ENCODE measurements at regions not wholly inside any gene's neighbourhood (a gene's known extent, or its start where the extent isn't known, plus 50 kb on each side); places are given as distances from the start of the nearest gene placed in this dataset.

DNA sequence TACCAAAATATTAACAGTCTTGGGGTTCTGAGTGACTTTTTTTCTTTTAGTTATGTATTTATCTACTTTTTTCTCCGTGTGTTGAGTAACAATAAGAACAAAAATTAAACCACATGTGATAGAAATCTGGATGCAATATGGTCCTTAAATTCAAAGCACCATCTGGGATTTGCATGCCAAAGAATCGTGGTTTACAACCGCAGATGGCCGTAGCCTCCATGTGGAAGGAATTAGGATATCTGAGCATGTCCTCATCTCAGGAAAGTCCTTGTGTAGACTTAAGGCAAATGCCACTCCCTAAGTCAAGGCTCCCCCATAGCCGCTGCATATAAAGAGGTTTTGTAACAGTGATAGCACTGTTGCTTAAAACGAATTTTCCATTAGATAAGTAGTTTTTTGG lies 304.0 kb downstream of the ZEB1 start:
- H3K27me3 ChIP-seq (ENCODE audit: control insufficient read depth, insufficient read depth, low read length), result no peaks in the 10 kb centered on the region
- no peaks in the 10 kb centered on the region for H3K36me3 ChIP-seq (replicated peaks; ENCODE audit: control insufficient read depth, insufficient read depth, low read length)
- no peak overlapping the region for H3K4me3 ChIP-seq (ENCODE audit: insufficient read depth, low read depth, low read length)
- DNase-seq, result no peak

DNA sequence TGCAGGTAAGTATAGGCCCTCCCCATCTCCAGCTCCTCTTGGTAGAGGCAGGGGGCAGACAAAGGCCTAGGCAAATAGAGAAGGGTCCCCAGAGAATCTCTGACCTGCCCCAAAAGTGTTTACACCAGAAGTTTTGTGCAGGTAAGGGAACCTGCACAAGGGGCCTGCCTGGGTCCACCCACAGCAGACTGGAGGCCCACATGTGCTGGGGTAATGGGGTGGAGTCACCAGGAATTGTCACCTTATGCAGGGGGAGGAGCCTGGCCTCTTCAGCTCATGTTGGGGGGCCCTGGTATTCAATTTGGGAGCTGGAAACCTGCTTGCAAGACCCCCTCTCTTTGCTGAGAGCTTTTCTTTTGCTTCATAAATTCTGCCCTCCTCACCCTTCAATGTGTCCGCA lies 302.7 kb downstream of the ZEB1 start:
- H3K4me3 ChIP-seq (ENCODE audit: insufficient read depth, low read depth, low read length), result no peak overlapping the region
- H3K36me3 ChIP-seq (replicated peaks; ENCODE audit: control insufficient read depth, insufficient read depth, low read length), result no peaks in the 10 kb centered on the region
- no peak for DNase-seq
- H3K27me3 ChIP-seq (ENCODE audit: control insufficient read depth, insufficient read depth, low read length), result no peaks in the 10 kb centered on the region

DNA sequence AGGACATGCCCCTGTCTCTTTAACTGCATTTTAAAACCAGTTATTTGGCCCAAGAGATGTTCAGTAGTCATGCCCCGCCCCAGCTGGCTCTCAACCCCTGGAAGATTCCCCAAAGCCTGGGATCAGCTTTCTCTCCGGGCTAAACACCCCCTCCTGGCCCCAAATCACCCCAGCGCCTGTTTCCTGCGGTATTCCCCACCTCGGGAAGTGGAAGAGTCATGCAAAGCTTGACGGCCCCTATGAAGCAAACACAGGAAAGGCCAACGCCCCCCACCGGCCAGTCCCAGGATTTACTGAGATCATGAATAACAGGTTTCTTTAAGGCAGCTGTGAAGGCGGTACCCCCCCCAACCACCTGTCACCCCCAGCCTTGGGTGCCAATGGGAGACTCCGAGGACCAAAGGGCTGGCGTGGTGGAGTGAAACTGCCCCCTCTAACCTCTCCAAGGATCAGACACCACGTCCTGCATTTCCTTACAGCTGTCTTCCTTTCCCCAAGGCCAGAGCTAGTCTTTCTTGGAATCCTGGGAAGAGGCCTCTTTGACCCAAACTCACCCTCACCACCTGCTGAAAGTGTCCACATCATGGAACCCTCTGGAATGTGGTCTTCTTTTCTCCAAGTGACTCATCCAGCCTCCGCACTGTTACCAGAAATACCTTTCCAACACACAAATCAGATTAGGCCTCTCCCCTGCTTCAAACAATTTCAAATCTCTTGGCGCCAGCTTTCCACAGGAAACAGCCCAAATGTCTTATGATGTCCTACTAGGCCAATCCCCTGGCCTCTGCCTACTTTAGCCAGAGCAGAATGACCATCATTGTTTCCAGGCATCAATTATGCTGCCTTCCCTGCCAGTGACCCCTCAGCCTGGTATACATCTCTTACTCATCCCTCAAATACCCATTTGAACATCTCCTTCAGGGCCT lies 301.5 kb downstream of the ZEB1 start:
- DNase-seq, result peak; percentile 88
- H3K27me3 ChIP-seq (ENCODE audit: control insufficient read depth, insufficient read depth, low read length), result no peaks in the 10 kb centered on the region
- H3K36me3 ChIP-seq (replicated peaks; ENCODE audit: control insufficient read depth, insufficient read depth, low read length), result no peaks in the 10 kb centered on the region
- no peak overlapping the region for H3K4me3 ChIP-seq (ENCODE audit: insufficient read depth, low read depth, low read length)

DNA sequence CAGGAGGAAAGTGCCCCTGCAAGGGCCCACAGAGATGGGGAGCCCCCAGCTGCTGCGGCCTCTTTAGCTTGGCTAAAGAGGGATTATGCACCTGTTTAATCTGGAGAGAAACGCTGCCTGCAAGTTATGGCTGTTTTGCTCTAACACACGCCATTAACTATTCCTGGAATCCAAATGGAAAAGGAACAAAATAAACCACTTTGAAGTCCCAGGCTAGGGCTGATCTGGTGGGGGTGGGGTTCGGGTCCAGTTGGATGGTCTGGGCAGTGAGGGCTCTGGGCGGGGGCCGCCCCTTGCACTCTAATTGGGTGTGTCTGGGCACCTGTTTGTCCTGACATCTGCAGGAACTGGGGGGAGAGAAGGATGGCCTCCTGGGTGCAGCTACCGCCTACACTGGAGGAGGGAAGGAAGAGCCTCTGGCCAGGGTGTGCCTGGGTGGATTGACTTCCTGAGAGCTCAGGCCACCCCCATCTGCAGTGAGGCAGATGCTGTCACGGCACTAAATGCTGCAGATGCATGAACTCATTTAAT lies 300.6 kb downstream of the ZEB1 start:
- peak; percentile 33 for DNase-seq
- Histone ChIP-seq H3K27me3 (ENCODE audit: control insufficient read depth, insufficient read depth, low read length) (no peaks in the 10 kb centered on the region), H3K36me3 (replicated peaks; ENCODE audit: control insufficient read depth, insufficient read depth, low read length) (no peaks in the 10 kb centered on the region), H3K4me3 (ENCODE audit: insufficient read depth, low read depth, low read length) (no peak overlapping the region)

DNA sequence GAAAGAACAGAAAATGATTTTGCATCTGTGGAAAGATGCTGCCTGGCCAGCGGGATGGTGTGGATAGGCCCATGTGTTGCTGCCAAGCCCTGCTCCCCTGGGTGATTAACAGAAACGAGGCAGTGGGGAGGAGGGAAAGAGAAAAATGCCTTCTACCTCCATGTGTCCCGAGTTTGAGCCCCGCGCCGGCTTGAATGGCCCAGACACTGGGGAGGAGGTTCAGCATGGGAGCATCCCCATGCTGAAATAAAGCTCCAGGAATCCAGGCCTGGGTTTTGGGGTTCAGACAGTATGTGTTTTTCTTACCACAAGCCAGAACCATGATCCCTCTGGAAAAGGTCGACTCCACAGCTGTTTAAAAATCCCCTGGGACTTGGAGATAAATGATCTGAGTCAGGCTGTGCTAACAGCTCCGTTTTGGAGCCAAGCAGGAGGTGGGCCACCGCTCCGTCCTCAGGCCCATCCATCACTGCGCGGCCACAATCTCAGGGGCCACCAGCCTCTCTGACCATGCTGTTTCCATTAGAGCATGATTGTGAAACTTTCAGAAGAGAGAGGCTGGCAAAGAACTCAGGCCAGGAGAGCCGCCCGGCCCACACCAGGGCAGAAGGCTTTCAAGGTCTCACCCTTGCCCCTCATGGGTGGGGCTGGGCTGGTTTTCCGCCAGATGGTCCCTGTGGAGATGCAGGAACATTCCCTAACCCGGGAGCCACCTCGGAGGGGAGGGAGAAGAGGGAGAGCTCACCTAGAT lies 299.7 kb downstream of the ZEB1 start:
- peak; percentile 29 for DNase-seq
- H3K27me3 ChIP-seq (ENCODE audit: control insufficient read depth, insufficient read depth, low read length), result no peaks in the 10 kb centered on the region
- no peaks in the 10 kb centered on the region for H3K36me3 ChIP-seq (replicated peaks; ENCODE audit: control insufficient read depth, insufficient read depth, low read length)
- no peak overlapping the region for H3K4me3 ChIP-seq (ENCODE audit: insufficient read depth, low read depth, low read length)

DNA sequence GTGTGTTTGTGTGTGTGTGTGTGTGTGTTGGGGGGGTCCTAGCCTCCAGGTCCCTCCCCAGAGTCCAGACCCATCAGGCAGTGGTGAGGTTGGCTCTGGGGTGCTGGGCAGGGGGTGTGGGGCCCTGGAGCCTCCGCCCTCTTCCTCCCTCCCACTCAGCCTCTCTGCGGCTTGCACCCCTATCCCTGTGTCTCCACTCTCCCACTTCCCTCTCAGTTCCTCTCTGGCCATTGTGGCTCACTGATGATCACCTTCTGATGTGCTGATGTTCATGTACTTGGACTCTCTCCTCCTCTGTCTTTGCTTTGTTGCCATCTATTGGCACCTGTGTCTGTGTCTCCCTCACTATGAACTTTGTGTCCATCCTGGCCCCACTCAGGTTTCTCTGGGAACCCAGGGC lies 298.7 kb downstream of the ZEB1 start:
- H3K36me3 ChIP-seq (replicated peaks; ENCODE audit: control insufficient read depth, insufficient read depth, low read length), result no peaks in the 10 kb centered on the region
- DNase-seq, result no peak
- no peak overlapping the region for H3K4me3 ChIP-seq (ENCODE audit: insufficient read depth, low read depth, low read length)
- no peaks in the 10 kb centered on the region for H3K27me3 ChIP-seq (ENCODE audit: control insufficient read depth, insufficient read depth, low read length)

DNA sequence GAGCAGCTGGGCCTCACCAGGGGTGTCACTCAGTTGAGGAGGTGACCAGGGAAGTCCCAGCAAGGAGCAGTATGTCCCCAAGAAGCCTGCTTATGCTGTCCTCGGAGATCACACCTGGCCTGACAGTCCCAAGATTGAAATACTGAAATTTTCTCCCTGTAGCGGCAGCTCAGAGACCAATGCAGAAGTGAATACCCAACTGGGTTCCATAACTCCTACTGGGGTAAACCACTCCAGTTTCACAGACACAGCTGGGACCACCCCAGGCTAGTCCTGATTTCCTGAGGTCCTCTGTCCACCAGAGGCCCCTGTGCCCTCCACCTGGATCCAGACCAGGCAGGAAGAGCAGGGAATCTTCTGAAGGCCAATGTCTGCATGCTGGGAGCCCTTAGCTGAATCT lies 298.1 kb downstream of the ZEB1 start:
- no peak overlapping the region for H3K4me3 ChIP-seq (ENCODE audit: insufficient read depth, low read depth, low read length)
- no peak for DNase-seq
- H3K27me3 ChIP-seq (ENCODE audit: control insufficient read depth, insufficient read depth, low read length), result no peaks in the 10 kb centered on the region
- H3K36me3 ChIP-seq (replicated peaks; ENCODE audit: control insufficient read depth, insufficient read depth, low read length), result no peaks in the 10 kb centered on the region

DNA sequence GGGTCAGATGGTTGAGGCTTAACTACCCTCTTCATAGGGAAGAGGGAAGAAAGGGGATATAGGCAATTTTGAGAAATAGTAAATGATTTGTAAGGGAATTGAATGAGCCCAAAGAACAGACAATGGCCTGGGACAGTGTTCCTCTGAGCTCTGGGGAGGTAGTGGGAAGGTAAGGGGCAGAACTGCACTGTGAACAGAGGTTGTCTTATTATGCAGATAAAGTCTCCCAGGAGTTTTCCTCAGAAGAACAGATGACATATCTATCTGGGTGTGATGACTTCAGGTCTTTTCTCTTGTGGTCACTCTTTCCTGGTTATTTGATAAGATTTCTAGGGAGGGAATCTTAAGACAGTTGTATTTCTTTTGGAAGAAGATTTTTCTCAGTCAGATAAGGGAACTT lies 296.1 kb downstream of the ZEB1 start:
- DNase-seq, result no peak
- no peaks in the 10 kb centered on the region for H3K27me3 ChIP-seq (ENCODE audit: control insufficient read depth, insufficient read depth, low read length)
- H3K36me3 ChIP-seq (replicated peaks; ENCODE audit: control insufficient read depth, insufficient read depth, low read length), result no peaks in the 10 kb centered on the region

DNA sequence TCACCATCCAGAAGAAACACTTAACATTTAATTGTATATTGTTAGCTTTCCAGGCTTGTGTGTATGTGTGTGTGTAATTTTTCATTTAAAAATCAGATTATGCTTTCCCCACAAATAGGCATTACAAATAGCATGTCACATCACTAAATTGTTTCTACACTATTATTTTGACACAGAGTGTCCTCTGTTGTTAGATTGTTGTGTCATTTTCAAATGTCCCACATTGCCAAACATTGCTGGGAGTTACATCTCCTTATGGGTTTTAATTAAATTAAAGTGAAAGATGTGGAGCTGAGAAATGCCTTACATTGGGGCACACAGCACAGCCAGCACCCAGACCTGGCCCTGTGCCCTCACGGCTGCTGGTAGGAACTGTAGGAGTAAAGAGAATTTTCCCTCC lies 295.6 kb downstream of the ZEB1 start:
- Histone ChIP-seq H3K36me3 (replicated peaks; ENCODE audit: control insufficient read depth, insufficient read depth, low read length) (no peaks in the 10 kb centered on the region), H3K27me3 (ENCODE audit: control insufficient read depth, insufficient read depth, low read length) (no peaks in the 10 kb centered on the region), H3K4me3 (ENCODE audit: insufficient read depth, low read depth, low read length) (no peak overlapping the region)
- DNase-seq, result no peak

More for the DNA sequence above, 296.1 kb downstream of the ZEB1 start:
- H3K4me3 ChIP-seq (ENCODE audit: insufficient read depth, low read depth, low read length), result no peak overlapping the region

DNA sequence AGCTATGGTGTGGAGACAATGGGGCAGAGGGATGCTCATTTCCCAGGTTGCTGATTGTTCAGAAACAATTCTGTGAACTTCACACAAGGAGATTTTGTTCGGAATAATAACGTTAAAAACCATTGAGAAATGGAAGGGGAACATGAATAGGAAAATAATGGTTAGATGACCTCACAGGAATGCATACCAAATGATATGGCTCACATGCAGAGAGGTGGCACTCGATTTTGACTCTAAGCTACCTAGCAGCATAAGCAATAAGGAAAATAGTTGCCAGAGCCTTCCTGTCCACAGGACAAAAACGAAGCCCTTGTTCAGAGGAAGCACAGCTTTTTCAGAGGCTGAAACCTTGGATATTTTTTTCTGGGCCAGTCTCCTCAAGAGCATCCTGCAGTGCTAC lies 293.1 kb downstream of the ZEB1 start:
- Histone ChIP-seq H3K36me3 (replicated peaks; ENCODE audit: control insufficient read depth, insufficient read depth, low read length) (no peaks in the 10 kb centered on the region), H3K27me3 (ENCODE audit: control insufficient read depth, insufficient read depth, low read length) (no peaks in the 10 kb centered on the region), H3K4me3 (ENCODE audit: insufficient read depth, low read depth, low read length) (no peak overlapping the region)
- DNase-seq, result no peak

DNA sequence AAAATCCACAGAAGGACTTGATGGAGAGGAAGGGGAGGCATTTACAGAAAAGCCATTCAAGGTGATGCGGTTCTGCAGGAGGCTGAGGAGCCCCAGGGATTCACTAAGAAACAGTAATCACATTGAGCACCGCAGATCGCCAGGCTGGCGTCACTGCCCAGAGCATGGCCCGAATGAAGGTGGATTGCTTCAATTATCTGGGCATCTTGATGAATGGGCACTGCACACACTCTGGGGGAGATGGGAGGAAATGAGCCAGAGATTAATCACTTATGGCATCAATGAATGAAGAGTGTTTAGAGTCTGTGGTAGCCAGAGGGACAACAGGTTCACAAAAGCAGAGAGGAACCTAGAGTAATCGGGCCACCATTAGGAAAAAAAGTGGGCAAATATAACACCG lies 292.1 kb downstream of the ZEB1 start:
- no peaks in the 10 kb centered on the region for H3K27me3 ChIP-seq (ENCODE audit: control insufficient read depth, insufficient read depth, low read length)
- no peak for DNase-seq
- H3K4me3 ChIP-seq (ENCODE audit: insufficient read depth, low read depth, low read length), result no peak overlapping the region
- H3K36me3 ChIP-seq (replicated peaks; ENCODE audit: control insufficient read depth, insufficient read depth, low read length), result no peaks in the 10 kb centered on the region

DNA sequence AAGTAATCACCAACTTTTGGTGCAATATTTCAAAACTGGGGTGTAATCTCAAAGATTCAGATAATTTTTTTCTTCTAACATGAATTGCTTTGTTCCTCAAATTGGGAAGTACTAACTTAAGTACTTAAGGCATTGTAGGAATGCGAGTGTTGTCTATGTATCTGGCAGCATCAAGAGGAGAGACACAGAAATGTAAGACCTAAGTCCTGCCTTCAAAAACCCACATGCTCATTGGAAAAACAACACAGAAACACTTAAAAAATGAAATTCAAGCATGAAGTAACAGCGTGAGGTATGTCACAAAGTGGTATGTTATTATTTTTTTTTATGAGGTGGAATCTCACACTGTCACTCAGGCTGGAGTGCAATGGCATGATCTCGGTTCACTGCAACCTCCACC lies 288.5 kb downstream of the ZEB1 start:
- Histone ChIP-seq H3K27me3 (ENCODE audit: control insufficient read depth, insufficient read depth, low read length) (no peaks in the 10 kb centered on the region; the same call in 1 of the 2 replicates), H3K4me3 (ENCODE audit: insufficient read depth, low read depth, low read length) (no peak overlapping the region), H3K36me3 (replicated peaks; ENCODE audit: control insufficient read depth, insufficient read depth, low read length) (no peaks in the 10 kb centered on the region)
- no peak for DNase-seq

DNA sequence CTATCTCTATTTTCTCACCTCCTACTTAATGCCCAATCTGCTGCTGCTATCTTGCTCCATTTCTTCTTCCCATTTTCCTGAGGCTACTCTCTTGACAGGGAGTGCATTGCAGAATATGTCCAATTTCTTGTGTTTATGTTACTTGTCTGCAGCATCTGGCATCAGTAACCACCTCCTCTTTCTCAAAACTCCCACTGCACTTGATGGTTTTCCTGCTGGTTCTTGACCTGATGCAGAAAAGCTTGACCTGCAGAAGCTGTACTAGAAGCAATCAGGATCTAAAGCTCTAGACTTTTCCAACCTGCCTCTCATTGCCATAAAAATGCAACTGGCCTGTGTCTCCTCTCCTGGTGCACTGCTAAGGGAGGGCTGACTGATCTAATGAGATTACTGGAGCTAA lies 287.8 kb downstream of the ZEB1 start:
- Histone ChIP-seq H3K36me3 (replicated peaks; ENCODE audit: control insufficient read depth, insufficient read depth, low read length) (no peaks in the 10 kb centered on the region), H3K27me3 (ENCODE audit: control insufficient read depth, insufficient read depth, low read length) (no peaks in the 10 kb centered on the region; the same call in 1 of the 2 replicates), H3K4me3 (ENCODE audit: insufficient read depth, low read depth, low read length) (no peak overlapping the region)
- DNase-seq, result no peak

DNA sequence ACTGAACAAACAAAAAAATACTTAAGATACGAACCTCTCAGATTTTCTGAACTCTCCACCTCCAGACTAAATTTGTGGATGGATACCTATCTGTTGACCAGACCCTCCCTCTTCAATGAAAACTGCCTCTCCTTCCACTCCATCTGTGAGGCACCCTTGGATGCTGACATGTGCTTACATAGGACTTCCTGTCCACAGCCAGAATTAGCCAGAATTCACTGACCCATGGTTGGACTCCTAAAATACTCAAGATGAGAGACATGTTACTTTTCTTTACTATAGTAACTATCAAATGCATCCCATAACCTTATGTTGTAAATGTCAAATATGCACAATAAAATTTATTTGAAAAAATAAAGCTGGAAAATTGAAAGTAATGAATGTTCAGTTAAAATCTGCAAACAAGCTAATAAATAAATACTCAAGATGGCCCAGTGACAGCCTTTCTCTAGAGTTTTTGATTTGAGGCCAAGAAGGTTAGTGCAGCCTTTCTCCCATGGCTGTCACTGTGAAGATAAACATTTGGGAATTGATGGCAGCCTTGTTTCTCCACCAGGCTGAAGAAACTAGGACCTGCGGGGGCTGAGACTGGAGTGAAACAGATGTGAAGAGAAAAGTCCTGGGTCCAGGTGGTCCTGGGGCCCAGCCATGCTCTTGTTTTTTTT lies 287.0 kb downstream of the ZEB1 start:
- H3K36me3 ChIP-seq (replicated peaks; ENCODE audit: control insufficient read depth, insufficient read depth, low read length), result no peaks in the 10 kb centered on the region
- no peak for DNase-seq
- H3K27me3 ChIP-seq (ENCODE audit: control insufficient read depth, insufficient read depth, low read length), result no peaks in the 10 kb centered on the region; the same call in 1 of the 2 replicates
- no peak overlapping the region for H3K4me3 ChIP-seq (ENCODE audit: insufficient read depth, low read depth, low read length)
